Peyer's patch (tissue), 4 donors: ENCODE measurements at regions not wholly inside any gene's neighbourhood (a gene's known extent, or its start where the extent isn't known, plus 50 kb on each side); places are given as distances from the start of the nearest gene placed in this dataset.

Experiments used
- CTCF ChIP-seq, 6 experiments: fragments of 450-650 bp in 4 of 6; fragments of 200-600 bp in 2 of 6; sonication (generic) in 1 of 6; IDR thresholded peaks; one replicate each; pipeline ENCODE4 v1.5.1; 2017 to 2019; ENCODE audit warnings: antibody characterized with exemption in 6 of 6, mild to moderate bottlenecking in 3 of 6, moderate library complexity in 1 of 6
- POLR2A ChIP-seq, 2 donors: fragments of 450-650 bp; IDR thresholded peaks; one replicate each; pipeline ENCODE4 v1.5.1; 2017; ENCODE audit warnings: antibody characterized with exemption in 2 of 2, mild to moderate bottlenecking in 2 of 2, moderate library complexity in 2 of 2

GRCh38 chr5:7131680-7132079, 264.3 kb upstream of the ADCY2 start:
- TF ChIP-seq CTCF (IDR thresholded peaks at IDR 0.05) (no peak), POLR2A (IDR thresholded peaks at IDR 0.05) (no peak)
